ENCODE measurements at regions not wholly inside any gene's neighbourhood (a gene's known extent, or its start where the extent isn't known, plus 50 kb on each side); places are given as distances from the start of the nearest gene placed in this dataset.

DNA sequence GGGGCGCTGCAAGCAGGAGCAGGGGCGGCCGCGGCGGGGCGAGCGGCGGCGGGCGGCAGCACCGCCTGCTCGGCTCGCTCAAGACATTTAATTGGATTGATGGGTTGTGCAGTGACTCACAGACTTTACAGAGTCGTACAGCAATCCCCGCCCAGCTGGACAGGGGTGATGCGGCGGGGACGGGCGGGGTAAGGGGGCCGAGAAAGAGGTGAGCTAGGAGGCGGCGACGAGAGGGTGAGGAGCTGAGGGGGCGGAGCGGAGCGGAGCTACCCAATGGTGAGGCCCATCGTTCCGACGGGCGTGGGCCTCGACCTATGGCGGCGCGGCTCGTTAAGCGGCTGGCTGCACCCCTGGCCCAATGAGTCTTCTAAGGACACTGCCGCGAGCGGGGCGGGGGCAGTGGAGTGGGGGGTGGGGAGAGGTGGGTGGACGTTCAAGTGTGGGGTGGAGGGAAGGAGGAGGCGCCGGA lies 97.1 kb upstream of the SERTAD2 start:
- peak; percentile 99 for TF ChIP-seq POLR2A (IDR thresholded peaks at IDR 0.05)
- TF ChIP-seq, protein P1, sequence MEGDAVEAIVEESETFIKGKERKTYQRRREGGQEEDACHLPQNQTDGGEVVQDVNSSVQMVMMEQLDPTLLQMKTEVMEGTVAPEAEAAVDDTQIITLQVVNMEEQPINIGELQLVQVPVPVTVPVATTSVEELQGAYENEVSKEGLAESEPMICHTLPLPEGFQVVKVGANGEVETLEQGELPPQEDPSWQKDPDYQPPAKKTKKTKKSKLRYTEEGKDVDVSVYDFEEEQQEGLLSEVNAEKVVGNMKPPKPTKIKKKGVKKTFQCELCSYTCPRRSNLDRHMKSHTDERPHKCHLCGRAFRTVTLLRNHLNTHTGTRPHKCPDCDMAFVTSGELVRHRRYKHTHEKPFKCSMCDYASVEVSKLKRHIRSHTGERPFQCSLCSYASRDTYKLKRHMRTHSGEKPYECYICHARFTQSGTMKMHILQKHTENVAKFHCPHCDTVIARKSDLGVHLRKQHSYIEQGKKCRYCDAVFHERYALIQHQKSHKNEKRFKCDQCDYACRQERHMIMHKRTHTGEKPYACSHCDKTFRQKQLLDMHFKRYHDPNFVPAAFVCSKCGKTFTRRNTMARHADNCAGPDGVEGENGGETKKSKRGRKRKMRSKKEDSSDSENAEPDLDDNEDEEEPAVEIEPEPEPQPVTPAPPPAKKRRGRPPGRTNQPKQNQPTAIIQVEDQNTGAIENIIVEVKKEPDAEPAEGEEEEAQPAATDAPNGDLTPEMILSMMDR (IDR thresholded peaks at IDR 0.05) = no peak
- peak; percentile 98 to 99 (median 99) for TF ChIP-seq POLR2AphosphoS5 (IDR thresholded peaks at IDR 0.05)
- TF ChIP-seq EP300 (IDR thresholded peaks at IDR 0.05; ENCODE audit: low read depth) = no peak

All from transverse colon (tissue), 4 donors.